G401 (cell line): ENCODE measurements at regions not wholly inside any gene's neighbourhood (a gene's known extent, or its start where the extent isn't known, plus 50 kb on each side); places are given as distances from the start of the nearest gene placed in this dataset.
"Not testable (repeated sequence)": the region's sequence is repeated elsewhere in the genome, so short reads cannot be mapped to it uniquely, and the experiment has no call there.

ENCODE experiments used
- DNase-seq: peaks from one replicate; pipeline ENCODE4 v3.0.0-alpha.2; 2015; ENCODE audit warnings: low spot score
- in situ Hi-C: cut with HindIII; loops from 2 replicates; pipeline ENCODE4 v1.10.0; 2016; ENCODE audit warnings: low sequenced_read_pairs, mixed read lengths

DNA sequence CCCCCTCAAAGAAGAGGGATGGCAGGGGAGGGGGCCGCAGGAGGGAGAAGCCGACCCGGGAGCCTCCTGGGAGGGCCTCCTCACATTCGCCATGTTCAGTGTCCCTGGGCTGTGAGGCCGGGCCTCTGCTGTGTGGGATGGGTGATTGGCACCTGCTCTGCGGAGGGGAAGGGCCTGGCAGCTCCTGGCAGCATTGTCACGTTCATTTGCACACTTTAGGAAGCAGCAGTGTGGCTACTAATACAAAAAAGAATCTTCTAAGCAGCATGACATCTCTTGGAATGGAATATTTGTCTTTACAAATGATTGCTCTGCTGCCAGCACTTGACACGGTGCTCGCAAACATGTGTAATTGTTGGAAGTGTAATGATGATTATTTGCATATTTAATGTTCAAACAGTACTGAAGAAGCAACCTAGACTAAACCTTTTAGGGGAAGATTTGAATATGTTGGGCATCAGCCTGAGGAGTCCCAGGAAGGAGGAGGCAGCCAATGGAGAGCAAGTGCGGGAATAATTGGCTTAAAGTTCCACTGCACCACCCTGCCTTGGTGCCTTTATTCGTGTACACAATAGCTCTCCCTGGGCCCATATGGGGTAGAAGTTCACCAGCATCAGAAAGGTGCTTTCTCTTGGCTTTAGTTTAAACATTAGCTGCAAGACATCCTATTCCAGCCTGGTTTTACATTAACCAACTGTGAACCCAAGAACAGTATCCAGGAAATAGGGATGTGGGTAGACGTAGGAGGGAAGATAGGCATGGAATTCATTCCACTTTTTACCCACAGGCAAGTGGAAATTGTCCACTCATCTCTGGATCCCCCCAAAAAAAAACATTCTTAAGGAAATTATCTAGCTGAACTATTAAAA, 404.9 kb downstream of the TMEM182 start:
- no peak for DNase-seq
- in situ Hi-C loops: no loop called here

DNA sequence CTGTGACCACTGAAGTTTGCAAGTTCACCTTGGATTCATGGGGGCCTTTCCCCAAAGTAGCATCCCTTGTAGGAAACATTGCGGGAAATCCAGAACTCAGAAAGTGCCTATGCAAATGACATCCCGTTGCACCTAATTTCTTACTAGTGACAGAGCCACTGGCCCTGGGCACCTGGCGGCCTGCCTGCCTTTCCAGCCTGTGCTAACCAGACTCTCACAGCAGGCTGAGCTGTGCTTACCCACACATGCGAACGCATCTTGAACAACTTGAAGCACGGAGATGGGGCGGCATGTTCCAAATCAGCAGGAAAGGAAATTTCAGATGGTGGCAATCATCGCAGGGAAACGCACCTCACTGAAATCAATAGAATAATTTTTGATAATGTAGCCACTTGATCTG, 405.8 kb downstream of the TMEM182 start:
- no peak for DNase-seq
- in situ Hi-C loops: no loop called here

DNA sequence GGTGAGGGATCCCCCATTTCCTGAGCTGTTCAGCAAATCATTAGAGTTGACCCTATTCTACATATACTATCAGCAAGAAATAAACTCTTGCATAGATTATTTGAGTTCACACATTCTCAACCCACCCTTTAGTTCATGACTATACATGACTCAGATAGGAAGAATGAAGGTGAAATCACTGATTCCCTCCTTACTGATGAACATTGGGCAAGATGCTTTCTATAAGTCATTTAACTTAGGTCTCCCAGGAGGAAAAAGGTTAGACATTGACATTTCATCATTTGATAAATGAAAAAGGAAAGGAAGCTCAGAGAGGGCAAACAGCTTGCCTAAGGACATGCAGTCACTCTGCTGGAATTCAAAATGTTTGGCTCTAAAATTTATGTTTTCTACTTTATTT, 408.0 kb downstream of the TMEM182 start:
- in situ Hi-C loops: no loop called here
- DNase-seq: no peak

DNA sequence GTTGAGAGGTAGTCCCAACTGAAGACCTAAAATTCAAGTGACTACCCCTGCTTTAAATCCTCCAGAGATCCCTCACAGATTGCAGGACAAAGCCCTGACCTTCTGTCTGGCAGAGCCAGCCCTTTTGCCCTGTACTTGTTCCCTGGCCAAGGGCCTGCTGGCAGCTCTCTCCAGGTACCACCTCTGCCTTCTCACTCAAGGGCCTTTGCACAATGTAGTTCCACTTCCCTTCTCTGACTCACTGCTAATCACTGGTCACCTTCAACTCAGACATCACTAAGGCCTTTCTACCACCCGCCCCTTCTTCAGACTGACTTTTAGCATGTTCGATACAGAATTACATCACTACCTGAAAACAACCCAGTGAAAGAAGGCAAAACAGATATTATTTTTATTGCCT, 411.0 kb downstream of the TMEM182 start:
- no peak for DNase-seq
- in situ Hi-C loops: no loop called here

DNA sequence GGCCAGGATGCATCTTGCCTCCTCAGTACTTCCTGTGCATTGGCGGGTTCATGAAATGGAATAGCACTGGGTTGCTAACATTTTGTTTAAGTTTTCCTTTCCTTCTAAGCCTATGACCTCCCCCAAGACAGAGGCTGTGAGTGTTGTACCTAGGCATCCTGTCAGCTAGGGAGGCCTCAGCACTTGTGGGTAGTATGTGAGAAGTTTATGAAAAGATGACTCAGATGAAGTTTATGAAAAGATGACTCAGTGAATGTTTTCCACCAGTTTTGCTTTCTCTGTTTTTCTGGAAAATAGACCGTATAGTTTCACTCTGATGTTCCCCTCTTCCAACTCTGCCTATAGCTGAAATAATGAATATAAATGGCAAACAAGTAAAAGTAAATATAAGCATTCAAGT, 412.9 kb downstream of the TMEM182 start:
- DNase-seq: no peak
- in situ Hi-C loops: no loop called here

DNA sequence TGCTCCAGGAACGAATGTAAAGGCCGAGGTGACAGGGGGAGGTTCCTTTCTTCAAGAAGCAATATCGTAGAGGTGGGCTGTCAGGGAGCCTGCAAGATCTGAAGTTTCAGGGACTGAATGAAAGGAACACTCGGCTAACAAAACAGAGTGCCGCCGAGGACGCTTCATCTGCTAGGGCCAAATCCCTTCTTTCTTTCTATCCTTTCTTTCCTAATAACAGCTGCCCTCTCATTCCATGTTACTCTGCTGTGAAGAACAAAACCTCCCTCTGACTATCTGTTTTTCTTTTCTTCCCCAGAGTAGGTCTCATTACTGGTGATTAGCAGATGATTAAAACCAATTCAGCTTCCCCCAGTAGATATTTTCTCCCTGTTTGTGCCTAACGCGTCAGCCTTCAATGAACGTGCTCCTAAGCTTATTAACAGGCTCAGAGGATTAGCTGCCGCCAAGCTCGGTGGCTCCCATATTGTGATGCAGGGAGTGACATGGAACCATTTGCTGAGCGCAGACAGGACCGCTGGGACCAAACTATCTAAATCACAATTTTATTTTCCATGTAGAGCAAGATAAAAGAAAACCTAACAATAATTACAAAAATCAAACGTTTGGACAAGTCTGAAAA, 414.6 kb downstream of the TMEM182 start:
- in situ Hi-C loops: no loop called here
- no peak for DNase-seq

DNA sequence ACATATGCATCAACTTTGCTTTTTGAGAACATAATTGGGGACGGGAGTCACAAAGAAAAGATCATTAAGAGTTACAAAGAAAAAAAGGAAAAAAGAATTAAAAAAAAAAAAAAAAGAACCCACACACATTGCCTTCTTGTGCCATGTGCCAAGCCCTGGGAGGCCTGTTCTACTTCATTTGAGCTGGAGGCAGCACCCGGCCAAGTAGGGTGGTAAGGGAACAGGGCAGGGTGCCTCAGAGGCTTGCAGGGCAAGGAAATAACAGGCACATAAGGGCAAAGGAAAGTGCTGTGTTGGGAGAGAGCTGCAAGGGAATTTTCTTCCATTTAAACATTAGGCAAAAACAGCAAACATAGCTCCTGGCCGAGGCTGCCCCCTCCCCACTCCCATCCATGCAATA, 418.0 kb downstream of the TMEM182 start:
- peak; percentile 12 for DNase-seq
- in situ Hi-C loops: no loop called here

DNA sequence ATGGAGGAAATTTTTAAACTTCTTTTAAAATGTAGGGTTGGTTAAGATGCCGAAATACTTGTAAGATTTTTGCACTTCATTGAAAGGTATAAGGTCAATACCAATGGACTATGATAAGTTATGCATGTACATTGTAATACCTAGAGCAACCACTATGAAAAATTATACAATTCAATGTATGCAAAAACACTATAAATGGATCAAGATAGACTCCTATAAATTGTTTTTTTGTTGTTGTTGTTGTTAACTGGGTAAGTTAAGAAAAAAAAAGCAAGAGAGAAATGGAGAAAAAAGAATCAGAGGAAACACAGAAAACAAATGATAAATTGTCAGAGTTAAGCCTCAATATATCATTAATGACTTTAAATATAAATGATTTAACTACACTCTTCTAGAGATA, 421.2 kb downstream of the TMEM182 start:
- in situ Hi-C loops: no loop called here
- no peak for DNase-seq

DNA sequence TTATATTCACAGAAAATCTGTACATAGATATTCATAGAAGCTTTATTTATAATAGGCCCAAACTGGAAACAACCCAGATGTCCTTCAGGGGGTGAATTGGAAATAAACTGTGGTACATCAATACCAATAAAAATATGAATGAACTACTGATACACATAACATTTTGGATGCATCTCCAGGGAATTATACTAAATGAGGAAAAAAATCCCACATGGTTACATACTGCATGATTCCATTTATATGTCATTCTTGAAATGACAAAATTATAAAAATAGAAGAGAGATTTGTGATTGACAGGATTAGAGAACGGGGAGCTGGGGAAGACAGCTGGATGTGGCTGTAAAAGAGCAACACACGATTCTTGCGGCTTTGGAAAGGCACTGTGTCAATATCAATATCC, 435.0 kb downstream of the TMEM182 start:
- DNase-seq: no peak
- in situ Hi-C loops: no loop called here

DNA sequence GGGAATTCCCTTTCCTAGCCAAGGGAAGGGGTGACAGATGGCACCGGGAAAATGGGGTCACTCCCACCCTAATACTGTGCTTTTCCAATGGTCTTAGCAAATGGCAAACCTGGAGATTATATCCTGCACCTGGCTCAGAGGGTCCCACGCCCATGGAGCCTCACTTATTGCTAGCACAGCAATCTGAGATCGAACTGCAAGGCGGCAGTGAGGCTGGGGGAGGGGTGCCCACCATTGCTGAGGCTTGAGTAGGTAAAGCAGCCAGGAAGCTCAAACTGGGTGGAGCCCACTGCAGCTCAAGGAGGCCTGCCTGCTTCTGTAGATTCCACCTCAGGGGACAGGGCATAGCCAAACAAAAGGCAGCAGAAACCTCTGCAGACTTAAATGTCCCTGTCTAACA, 438.9 kb downstream of the TMEM182 start:
- DNase-seq, in situ Hi-C loops: not testable (repeated sequence)

DNA sequence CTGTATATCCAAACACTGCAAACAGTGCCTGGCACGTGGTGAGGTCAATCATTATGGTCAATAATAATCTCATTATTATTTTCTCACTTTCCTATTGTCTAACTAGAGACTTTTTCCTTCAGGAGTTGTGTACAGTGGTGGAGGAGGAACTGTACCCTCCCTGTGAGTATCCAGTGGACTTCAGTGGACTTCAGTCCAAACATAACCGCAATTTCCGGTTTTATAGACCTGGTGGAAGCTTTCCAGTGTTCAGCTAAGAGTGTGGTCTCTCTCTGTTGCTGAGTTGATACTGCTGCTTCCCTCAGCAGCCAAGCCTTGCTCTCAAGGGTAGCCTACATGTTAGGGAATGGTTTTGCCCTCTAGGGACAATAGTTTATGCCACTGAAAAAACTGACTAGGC, 447.1 kb downstream of the TMEM182 start:
- in situ Hi-C loops: no loop called here
- DNase-seq: no peak

DNA sequence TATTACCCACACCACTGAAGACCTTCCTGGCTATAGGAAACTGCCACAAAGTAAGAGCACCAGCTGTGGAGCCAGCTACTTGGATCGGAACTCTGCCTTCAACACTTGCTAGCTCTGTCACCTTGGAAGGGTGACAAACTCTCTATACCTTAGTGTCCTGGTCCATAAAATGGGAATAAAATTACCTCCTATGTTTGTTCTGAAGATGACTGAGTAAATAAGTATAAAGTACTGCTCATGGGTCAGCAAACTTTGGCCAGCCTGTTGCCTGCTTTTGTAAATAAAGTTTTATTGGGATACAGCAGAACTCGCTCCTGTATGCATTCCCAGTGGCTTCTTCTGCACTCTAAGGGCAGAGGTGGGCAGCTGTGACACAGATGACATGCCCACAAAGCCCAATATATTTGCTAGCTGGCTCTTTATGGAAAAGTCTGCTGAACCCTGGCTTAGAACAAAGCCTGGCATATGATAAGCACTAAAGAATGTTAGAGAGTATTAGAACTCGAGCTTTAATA, 451.3 kb downstream of the TMEM182 start:
- no peak for DNase-seq
- in situ Hi-C loops: no loop called here

DNA sequence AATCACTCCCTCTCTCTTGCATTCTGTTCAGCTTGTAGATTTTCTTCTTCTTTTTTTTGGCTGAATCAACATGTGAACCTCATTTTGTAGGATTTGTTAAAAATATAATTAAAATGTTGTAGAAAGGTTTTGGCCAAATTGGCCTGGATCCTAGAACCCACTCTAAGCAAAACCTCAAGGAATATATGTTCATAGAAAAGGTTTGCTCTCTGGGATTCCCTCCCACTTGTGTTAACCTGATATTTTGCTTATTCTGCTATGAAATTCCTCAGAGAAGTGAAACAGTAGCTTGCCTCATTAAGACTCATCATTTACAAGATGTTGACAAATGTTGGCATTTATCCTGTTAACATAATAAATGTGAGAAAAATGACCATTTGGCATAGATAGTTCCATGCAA, 456.7 kb downstream of the TMEM182 start:
- in situ Hi-C loops: no loop called here
- DNase-seq: no peak

DNA sequence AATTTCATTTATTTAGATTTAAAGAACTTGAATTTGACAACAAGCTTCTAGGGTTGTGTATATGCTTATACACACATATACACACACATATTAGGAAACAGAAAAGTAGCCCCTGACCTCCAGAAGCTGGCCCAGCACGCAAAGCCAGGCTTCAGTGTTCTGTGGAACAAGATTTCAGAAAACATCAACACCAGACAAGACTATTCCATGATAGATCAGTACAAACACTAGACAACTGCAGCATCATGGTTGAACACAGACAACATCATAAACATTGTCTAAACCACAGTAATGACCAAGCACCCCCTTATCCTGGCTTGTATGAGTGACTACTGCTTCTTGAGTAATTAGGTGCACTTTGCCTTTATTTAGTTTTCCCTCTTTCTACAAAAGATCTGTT, 457.6 kb downstream of the TMEM182 start:
- no peak for DNase-seq
- in situ Hi-C loops: no loop called here

DNA sequence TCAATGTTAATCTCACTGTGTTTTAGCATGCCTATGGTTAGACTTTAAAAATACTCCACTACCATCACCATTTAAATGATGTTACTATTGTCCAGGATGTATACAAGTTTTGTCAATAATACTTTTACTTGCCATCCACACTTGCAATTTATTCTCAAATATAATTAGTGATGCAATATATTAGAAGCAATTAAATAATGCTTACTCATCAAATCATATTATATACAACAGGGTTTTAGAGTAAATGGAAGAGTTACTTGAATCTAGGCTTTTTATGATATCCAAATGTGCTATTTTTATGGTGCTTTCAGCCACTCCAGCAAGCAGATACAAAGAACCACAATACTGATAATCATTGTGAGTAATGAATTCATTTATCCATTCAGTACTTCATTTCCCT, 461.1 kb downstream of the TMEM182 start:
- DNase-seq: no peak
- in situ Hi-C loops: no loop called here

DNA sequence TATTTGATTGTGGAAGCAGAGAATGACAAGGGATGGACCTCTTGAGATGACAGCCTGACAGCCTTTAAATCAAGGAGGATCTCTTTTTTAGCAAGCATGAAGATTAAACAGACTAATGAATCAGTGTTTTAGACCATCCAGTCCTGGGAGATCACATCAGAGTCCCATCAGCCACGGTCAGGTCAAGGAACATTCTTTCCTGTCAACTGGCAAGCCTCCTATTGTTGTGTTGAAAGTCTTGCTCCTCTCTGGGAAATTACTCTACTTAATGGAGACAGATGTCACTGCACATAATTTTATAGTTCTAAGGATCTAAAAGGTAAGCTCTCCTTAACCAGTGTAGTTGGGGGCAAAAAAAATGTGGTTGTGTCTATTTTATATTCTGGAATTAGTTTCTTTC, 469.0 kb downstream of the TMEM182 start:
- in situ Hi-C loops: no loop called here

DNA sequence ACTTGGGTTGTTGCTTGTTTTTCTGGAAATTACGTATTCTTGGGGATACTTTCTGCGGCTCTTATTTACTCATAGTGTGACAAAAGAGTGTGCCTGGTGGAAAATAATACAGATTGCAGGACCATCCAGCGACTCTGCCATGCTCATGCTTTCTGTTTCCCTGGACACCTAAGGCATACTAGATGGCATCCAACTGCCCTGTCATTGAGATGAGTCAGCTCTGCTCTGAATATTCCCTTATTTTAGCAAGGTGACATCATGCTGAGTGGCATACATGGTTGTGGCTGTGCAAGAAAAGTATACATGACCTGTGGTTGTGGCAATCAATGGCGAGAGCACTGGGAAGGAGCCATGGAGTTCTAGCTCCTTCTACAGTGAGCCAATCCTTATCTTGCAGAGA, 471.0 kb downstream of the TMEM182 start:
- no peak for DNase-seq
- in situ Hi-C loops: no loop called here

More for the DNA sequence above, 469.0 kb downstream of the TMEM182 start:
- DNase-seq: no peak

DNA sequence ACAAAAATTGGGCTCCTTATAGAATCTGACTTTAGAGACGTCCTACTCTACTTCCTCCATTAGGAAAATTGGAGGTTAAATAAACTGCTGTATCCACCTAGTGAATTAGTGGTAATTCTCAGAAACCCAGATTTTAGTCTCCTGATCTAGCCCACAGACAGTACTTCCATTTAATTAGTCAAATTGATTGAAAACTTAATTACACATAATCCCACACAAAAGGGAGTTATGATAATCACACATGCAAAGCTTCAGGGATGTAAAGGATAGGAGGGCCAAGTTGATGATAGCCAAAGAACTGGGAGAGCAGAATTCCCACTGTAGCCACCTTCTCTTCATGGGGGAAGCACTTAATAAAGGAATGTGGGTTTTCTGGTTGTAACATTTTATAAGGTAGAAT, 471.9 kb downstream of the TMEM182 start:
- in situ Hi-C loops: no loop called here

DNA sequence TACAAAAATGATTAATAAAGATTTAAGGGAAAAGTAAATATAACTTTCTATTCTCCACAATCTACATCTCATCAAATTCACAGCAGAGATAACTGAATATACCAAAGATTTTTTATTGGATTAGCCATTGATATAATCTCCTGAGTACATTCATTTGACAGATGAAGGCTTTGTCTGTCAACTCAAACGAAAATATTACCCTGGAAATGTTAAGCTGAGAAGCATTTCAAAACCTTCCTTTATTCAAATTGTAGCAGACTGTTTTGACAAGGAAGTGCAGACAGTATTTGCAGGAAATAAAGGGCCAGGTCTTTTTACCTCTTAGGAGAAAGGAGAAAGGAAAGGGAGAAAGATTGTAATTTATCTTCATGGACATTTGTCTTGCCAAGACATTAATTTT, 473.5 kb downstream of the TMEM182 start:
- DNase-seq: no peak
- in situ Hi-C loops: no loop called here

More for the DNA sequence above, 471.9 kb downstream of the TMEM182 start:
- DNase-seq: no peak

DNA sequence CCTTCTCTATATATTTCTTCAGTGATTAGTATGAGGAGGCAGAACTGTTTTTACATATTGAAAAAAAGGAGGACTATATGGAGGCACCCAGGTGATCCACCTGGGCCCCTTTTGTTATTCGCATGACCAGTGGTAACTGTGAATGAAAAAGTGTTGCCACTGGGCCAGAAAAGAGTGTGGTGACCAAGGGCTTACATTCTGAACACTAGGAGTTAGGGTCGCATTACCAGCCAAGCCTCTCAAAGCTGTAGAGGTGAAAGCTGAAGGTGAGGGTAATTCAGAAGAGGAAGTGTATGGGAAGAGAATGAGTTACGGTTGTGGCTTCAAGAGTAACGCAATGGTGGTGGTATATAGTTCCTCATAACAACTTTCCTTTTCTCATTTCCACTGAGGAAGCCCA, 487.6 kb downstream of the TMEM182 start:
- in situ Hi-C loops: no loop called here
- DNase-seq: no peak

DNA sequence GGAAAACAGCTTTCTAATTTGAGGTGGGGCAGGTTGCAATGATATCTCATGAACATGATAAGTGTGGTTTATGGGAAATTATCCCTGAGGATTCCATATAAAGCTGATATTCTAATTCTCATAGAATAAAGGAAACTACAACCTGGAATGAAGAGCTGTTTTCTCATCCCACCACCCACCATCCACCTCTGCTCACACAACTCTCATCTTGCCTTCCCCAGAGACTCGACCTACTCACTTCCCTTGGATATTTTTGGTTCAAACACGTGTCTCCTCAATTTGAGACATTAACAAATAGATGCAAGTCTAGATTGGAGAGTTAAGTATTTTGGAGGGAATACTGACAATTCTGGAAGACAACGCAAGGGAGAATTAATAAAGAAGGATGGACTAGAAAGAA, 490.9 kb downstream of the TMEM182 start:
- in situ Hi-C loops: no loop called here
- no peak for DNase-seq
